Right ventricle myocardium superior (tissue), 1 donor: ENCODE measurements at regions not wholly inside any gene's neighbourhood (a gene's known extent, or its start where the extent isn't known, plus 50 kb on each side); places are given as distances from the start of the nearest gene placed in this dataset.
"Not testable (repeated sequence)": the region's sequence is repeated elsewhere in the genome, so short reads cannot be mapped to it uniquely, and the experiment has no call there.

Experiments
- ATAC-seq: fragments of 200-7000 bp; cut with Tn5 transposase; one replicate; pipeline ENCODE4 v1.9.1; 2020; ENCODE audit warnings: mild to moderate bottlenecking; ENCODE audit not compliant: poor library complexity
- DNase-seq: peaks from one replicate; pipeline ENCODE4 v3.0.0-alpha.2; 2020
- intact Hi-C: fragments of 100-400 bp; cut with DNase I; formaldehyde crosslinking; loops from one replicate; pipeline ENCODE4 v1.11.2; 2022
- donor health status: DM: no; HTN: yes; CAD: no; lungs with severe emphysema.

- DNase-seq, result no peak
- ATAC-seq, result peak; percentile 74
- intact Hi-C loops, result no loop called here
These were observed 280.5 kb downstream of the TLL1 start for GRCh38 chr4:166153548-166153947.

- ATAC-seq (no peak), DNase-seq (no peak)
- intact Hi-C loops, result no loop called here
These were observed 289.3 kb downstream of the TLL1 start for GRCh38 chr4:166162327-166162726.

GRCh38 chr4:166165829-166166420, 292.9 kb downstream of the TLL1 start:
- ATAC-seq (peak; percentile 75), DNase-seq (no peak)
- intact Hi-C loops, result loop anchor here (5.0 kb wide), 1 partner anchor 86 kb away; no protein-coding TSS in a partner anchor

DNA sequence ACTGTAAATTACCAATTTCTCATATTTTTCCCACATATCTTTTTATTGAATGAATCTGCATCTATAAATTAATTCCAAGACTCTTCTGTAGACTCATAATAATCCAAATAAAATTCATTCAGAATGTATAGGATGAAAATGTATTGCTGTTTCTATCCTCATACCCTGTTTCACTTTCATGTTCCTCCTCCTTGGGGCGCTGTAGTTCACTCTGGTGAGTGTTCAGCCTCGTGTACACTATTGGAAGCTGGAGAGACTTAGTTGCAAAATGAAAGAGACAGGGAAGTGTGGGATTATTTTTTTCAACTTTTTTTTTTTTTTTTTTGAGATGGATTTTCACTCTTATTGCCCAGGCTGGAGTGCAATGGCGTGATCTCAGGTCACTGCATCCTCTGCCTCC, 296.1 kb downstream of the TLL1 start:
- intact Hi-C loops, result loop anchor here (5.0 kb wide), 1 partner anchor 83 kb away; no protein-coding TSS in a partner anchor
- ATAC-seq (no peak), DNase-seq (no peak)

DNA sequence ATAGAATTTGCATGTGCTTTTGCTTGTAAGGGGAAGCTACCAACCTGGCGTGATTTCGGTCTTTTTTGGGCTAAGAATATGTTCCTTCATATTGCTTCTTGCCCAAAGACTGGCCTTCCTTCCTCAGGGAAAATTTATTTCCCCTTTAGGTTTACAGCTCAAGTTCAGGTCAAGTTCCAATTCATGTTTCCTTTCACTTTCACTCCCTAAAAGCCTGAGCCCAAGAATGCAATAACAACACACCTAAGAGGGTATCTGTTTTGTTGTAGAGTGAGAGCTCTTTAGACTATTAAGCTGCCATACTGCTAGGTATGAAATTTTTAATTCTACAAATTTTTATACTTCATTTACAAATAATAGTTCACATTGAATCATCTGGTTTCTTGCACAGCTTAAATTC, 299.6 kb downstream of the TLL1 start:
- intact Hi-C loops, result no loop called here
- ATAC-seq (no peak), DNase-seq (no peak)

DNA sequence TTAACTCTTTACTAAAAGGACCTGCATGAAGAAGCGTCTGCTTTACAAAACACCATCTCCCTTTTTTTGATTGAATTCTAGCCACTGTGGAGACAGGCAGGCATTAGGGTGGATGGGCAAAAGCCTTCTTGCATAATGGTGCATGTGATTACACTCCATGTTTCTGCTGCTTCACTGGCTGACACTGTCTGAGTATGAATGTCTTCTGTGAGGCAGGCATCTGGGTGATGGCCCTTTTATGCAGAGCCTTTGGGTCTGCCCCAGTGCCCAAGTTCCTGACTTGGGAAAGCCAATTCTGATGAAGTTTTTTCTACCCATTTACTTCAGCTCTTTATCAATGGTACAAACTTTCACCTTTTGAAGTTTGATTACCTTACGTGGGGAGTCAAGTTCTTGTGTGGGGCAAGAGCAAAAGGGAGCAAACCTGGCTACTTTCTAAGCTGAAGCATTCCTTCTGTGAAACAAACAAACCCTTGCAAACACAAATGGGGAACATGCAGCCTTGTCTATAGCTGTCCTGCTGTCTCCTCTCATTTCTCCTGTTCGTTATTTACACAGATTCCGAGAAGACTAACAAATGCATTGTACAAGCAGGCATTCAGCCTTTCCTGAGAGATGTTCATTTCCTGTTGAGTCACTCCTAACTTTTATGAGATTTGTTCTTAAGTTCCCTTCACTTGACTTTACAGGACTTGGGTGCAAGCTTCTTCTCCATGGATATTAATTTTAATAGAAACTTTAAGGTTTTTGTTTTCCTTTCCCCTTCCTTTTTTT, 301.9 kb downstream of the TLL1 start:
- ATAC-seq (no peak), DNase-seq (no peak)
- intact Hi-C loops, result no loop called here

DNA sequence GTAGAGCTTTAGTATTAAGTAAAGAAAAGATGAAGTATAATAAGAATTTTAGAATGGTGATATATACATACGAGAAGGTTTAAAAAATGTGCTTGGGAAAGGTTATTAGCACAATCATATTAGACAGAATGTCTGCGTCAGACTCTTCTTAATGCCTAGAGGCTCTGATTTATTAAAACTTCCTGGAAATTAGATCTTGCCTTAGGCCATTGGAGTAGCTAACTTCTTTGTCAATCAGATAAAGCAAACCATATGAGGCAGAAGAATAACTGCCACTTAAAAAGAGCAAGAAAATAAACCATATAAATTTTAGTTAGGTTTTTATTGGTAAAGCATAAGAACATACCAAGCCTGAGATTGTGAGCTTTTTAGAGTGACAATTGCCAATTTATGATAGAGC, 309.1 kb downstream of the TLL1 start:
- no peak for ATAC-seq
- intact Hi-C loops, result no loop called here

GRCh38 chr4:166195101-166195500, 322.1 kb downstream of the TLL1 start:
- intact Hi-C loops, result no loop called here
- ATAC-seq, result no peak
- no peak for DNase-seq

More for the DNA sequence above, 309.1 kb downstream of the TLL1 start:
- no peak for DNase-seq

DNA sequence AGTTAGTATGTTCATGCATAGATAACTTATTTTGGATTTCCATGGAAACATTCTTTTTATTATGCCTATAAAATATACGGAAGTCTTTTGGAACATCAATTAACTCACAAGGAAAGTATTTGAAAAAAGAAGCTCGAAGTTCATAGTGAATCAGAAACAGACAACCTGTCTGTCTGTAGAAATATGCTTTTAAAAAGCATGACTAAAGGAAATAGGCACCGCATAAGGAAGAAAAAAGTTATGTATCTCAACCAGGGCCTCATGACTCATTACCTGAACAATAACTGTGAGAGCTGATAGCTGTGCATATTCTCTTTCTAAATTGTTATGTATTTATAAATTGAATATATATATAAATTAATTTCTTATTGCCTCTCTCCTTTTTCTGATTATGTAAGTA, 324.1 kb downstream of the TLL1 start:
- ATAC-seq (no peak), DNase-seq (no peak)
- intact Hi-C loops, result no loop called here

DNA sequence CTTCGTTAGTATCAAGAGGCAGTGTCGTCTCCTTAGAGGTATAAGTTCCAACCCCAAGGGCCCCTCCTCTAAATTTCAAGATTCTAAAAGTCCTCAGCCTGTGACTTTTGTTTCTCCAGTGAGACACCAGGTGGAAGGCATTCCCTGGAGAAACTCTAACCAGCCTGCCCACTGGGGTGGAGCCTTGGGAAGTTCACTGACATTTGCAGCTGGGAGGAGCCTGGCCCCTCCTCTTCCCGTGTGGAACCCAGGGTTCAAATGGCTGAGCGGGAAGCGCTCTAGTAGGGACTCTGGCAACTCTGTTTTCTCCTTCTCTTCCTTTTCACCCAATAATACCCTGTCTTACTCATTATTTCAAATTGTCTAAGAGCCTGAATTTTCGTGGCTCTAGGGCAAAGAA, 325.0 kb downstream of the TLL1 start:
- no peak for DNase-seq
- no peak for ATAC-seq
- intact Hi-C loops, result no loop called here

- ATAC-seq (no peak), DNase-seq (no peak)
- intact Hi-C loops, result no loop called here
These were observed 325.7 kb downstream of the TLL1 start for GRCh38 chr4:166198516-166199310.

DNA sequence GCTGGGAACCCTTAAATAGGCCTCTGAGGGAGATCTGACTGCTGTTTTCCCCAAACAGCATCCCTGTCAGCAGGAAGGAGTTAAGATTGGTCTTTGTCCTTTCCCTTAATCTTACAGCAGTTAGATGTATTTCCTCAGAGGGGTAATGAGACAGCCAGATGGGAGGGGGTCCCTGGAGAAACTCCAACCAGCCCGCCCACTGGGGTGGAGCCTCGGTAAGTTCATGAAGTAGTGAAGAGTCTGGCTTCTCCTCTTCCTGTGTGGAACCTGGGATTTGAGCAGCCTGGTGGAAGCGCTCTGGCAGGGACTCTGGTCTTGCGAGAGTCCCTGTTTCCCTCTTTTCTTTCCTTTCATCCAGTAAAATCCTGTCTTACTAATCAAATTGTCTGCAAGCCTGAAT, 330.0 kb downstream of the TLL1 start:
- ATAC-seq (no peak), DNase-seq (no peak)
- intact Hi-C loops, result no loop called here

DNA sequence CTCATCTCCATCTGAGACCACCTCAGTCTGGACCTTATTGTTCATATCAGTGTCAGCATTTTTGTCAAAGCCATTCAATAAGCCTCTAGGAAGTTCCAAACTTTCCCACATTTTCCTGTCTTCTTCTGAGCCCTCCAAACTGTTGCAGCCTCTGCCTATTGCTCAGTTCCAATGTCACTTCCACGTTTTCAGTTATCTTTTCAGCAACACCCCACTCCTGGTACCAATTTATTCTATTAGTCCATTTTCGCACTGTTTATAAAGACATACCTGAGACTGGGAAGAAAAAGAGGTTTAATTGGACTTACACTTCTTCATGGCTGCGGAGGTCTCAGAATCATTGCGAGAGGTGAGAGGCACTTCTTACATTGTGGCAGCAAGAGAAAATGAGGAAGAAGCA, 339.3 kb downstream of the TLL1 start:
- intact Hi-C loops, ATAC-seq, DNase-seq: not testable (repeated sequence)

DNA sequence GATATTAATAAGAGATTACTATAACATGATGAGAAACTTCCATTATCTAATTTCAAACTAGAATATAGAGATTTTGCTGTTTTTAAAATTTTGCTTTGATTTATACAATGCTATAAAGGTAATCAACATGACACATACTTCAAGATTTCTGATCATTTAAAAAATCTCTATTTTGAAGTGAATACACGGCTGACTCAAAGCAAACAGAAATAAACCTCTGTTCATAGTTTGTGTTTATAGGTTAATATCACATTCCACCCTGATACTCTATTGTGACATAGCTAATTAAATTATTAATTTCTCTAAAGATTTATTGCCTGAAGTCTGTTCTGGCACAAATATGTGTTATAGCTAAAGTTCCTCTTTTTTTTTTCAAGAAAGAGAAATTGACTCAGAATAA, 349.2 kb downstream of the TLL1 start:
- DNase-seq (no peak), ATAC-seq (no peak)
- intact Hi-C loops, result no loop called here

GRCh38 chr4:166228112-166228511, 355.1 kb downstream of the TLL1 start:
- DNase-seq, result no peak

DNA sequence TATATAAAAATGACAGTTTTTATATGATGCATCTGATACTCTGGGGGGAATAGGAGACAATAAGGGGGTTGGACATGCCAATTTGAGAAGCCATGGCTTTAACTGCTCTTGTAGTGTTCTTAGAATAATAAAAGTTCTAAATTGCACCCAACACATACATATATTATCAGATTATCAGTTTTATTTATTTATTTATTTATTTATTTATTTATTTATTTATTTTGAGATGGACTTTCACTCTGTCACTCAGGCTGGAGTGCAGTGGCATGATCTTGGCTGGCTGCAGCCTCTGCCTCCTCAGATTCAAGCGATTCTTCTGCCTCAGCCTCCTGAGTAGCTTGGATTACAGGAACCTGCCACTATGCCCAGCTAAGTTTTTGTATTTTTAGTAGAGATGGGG, 356.8 kb downstream of the TLL1 start:
- no peak for DNase-seq
- ATAC-seq, result no peak
- intact Hi-C loops, result no loop called here

More at GRCh38 chr4:166228112-166228511, 355.1 kb downstream of the TLL1 start:
- intact Hi-C loops, result no loop called here
- ATAC-seq, result no peak

DNA sequence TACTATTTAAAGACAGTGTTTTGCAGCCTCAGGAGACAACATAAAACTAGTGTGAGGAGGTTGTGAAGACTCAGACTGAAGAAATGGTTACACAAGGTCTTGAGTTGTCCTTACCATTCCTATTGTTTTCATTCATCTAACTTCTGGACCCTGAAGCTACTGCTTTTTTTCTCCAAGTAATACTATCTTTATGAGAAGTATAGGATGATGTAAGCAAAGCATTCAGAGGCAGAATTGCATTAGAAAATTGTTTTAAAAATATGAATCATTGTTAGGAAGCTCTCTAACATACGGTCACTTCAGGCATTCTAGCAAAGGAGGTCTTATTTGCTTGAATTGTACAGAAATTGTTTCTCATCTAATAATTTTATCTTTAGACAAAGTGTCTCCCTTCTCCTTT, 357.8 kb downstream of the TLL1 start:
- DNase-seq (no peak), ATAC-seq (no peak)
- intact Hi-C loops, result no loop called here

DNA sequence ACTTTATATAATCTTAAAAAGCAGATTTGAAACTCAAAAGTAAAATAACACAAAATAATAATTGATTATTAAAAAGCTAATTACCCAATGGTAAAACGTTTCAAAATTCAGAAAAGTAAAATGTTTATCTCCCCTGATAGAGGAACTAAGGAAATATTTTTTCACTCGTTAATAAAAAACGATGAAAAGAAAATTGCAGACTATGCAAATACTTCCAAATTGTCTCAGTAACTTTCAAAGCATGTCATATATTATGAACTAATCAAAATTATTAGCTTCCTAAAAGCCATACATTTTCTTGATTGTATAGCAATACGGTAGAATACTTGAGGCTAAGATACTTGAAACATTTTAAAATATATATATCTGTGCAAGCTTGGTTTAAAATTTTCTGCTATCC, 366.3 kb downstream of the TLL1 start:
- intact Hi-C loops, result no loop called here
- no peak for DNase-seq
- ATAC-seq, result no peak

DNA sequence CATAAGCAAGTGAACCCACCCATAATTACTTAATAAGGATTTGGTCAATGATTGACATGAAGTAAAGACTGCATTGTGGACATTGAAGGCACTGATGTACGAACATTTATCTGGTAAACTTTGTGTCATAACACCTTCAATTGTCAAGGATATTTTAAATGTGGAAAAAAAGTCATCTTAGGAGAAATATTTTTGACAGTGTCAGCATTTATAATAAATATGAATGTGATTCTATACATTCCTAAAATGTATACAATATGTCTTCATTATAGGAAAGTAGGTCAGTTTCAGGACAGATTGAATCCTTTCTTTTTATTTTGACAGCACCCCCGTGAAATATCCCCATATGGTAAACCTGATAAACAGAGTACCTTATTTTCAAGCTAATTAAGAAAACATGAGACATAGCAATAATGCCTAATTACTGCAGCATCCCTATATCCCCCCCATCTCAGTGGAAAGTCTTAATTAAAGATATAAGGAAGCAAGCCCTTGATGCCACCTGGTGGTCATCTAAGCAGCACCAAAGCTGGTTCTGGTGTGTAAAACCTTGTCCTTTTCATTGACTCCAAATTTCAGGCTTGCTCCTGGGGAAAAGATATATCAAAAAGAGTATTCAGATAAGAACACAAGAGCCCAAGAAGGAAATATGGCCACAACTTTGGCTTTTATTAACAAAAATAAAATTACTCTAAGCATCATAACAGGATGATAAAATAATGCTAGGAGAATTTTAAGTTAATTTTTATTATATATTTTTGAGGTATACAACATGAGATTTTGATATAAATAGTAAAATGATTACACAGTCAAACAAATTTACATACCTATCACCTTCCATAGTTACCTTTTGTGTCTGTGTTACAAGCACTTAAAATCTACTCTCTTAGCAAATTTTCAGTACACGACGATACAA, 379.7 kb downstream of the TLL1 start:
- ATAC-seq, result no peak
- DNase-seq, result no peak
- intact Hi-C loops, result loop anchor here (5.0 kb wide), 1 partner anchor 85 kb away; no protein-coding TSS in a partner anchor
